PC-3 (cell line): ENCODE measurements at regions not wholly inside any gene's neighbourhood (a gene's known extent, or its start where the extent isn't known, plus 50 kb on each side); places are given as distances from the start of the nearest gene placed in this dataset.
A peak's percentile ranks its signal among the peaks of the same experiment; 100 is the strongest.

Source experiments
- ATAC-seq: fragments of 200-7000 bp; cut with Tn5 transposase; 2 replicates; pipeline ENCODE4 v1.9.1; 2020; ENCODE audit warnings: mild to moderate bottlenecking, moderate library complexity
- BruUV-seq: library from RNA; stranded (reverse); fragments of 400-500 nt; replicated peaks from 2 replicates; lab custom pipeline; 2021; lab: Mats Ljungman, UMichigan
- CTCF ChIA-PET: fragments of 300-600 bp; sonication (Branson Sonifier 250); formaldehyde crosslinking; loops from one replicate; lab custom pipeline; 2022; ENCODE audit warnings: antibody characterized with exemption; lab: Charles Lee
- POLR2A ChIA-PET: fragments of 300-600 bp; sonication (Branson Sonifier 250); formaldehyde crosslinking; loops from one replicate; lab custom pipeline; 2022; ENCODE audit warnings: antibody characterized with exemption; ENCODE audit not compliant: unreplicated experiment; lab: Charles Lee
- DNase-seq: peaks from one replicate; pipeline ENCODE4 v3.0.0-alpha.2; 2015
- H2AFZ ChIP-seq: fragments of 300-600 bp; sonication (generic); 2 replicates; pipeline ENCODE4 v1.6.0; 2016; ENCODE audit warnings: antibody characterized with exemption, low read length
- H3F3A ChIP-seq: fragments of 300-600 bp; sonication (generic); one replicate; pipeline ENCODE4 v1.6.0; 2017; ENCODE audit warnings: antibody characterized with exemption, low read length, control low read depth, mild to moderate bottlenecking; ENCODE audit not compliant: unreplicated experiment
- H3K27ac ChIP-seq: fragments of 300-600 bp; sonication (generic); 2 replicates; pipeline ENCODE4 v1.5.1; 2016; ENCODE audit warnings: mild to moderate bottlenecking, low read length
- H3K27me3 ChIP-seq: fragments of 300-600 bp; sonication (generic); 2 replicates; pipeline ENCODE4 v1.6.1; 2016; ENCODE audit warnings: low read length, mixed read lengths
- H3K36me3 ChIP-seq: fragments of 300-600 bp; sonication (generic); 2 replicates; pipeline ENCODE4 v1.6.1; 2016; ENCODE audit warnings: low read depth, mixed run types, low read length, mixed read lengths
- H3K4me1 ChIP-seq: fragments of 300-600 bp; sonication (generic); 2 replicates; pipeline ENCODE4 v1.5.1; 2016; ENCODE audit warnings: low read length; ENCODE audit not compliant: insufficient read depth
- H3K4me2 ChIP-seq: fragments of 300-600 bp; sonication (generic); 2 replicates; pipeline ENCODE4 v1.6.0; 2016; ENCODE audit warnings: low read length
- H3K4me3 ChIP-seq: fragments of 300-600 bp; sonication (generic); 2 replicates; pipeline ENCODE4 v1.5.1; 2016; ENCODE audit warnings: mild to moderate bottlenecking, low read length, mixed read lengths
- H3K79me2 ChIP-seq: fragments of 300-600 bp; sonication (generic); 2 replicates; pipeline ENCODE4 v1.6.1; 2017; ENCODE audit warnings: low read length, mixed read lengths
- H3K9ac ChIP-seq: fragments of 300-600 bp; sonication (generic); 2 replicates; pipeline ENCODE4 v1.6.0; 2016; ENCODE audit warnings: mild to moderate bottlenecking, low read length
- H3K9me2 ChIP-seq: fragments of 300-600 bp; sonication (generic); replicated peaks from 2 replicates; pipeline ENCODE4 v1.6.1; 2016; ENCODE audit warnings: mixed run types, low read length, mixed read lengths
- H3K9me3 ChIP-seq: fragments of 300-600 bp; sonication (generic); 2 replicates; pipeline ENCODE4 v1.6.1; 2016; ENCODE audit warnings: low read length, mixed read lengths
- H4K20me1 ChIP-seq: fragments of 300-600 bp; sonication (generic); 2 replicates; pipeline ENCODE4 v1.6.1; 2016; ENCODE audit warnings: low read length, mixed read lengths
- CTCF ChIP-seq: fragments of 300-600 bp; sonication (generic); conservative IDR thresholded peaks from 2 replicates; pipeline ENCODE4 v1.5.1; 2017; ENCODE audit warnings: antibody characterized with exemption, low read depth, mild to moderate bottlenecking, low read length
- EZH2 ChIP-seq: fragments of 300-600 bp; sonication (generic); IDR thresholded peaks from one replicate; pipeline ENCODE4 v1.6.1; 2017; ENCODE audit warnings: antibody characterized with exemption, mild to moderate bottlenecking, low read length; ENCODE audit not compliant: unreplicated experiment
- EZH2phosphoT487 ChIP-seq: fragments of 300-600 bp; sonication (generic); IDR thresholded peaks from 2 replicates; pipeline ENCODE4 v1.6.1; 2018; ENCODE audit warnings: mild to moderate bottlenecking, antibody characterized with exemption, low read length, borderline replicate concordance
- intact Hi-C: fragments of 100-400 bp; cut with micrococcal nuclease; formaldehyde crosslinking; loops from 2 replicates; pipeline ENCODE4 v1.9.0; 2023

GRCh38 chr2:62305421-62306176 lies 109.7 kb downstream of the B3GNT2 start:
- no peaks in the 10 kb centered on the region for H3K27me3 ChIP-seq
- H3K36me3 ChIP-seq: no peaks in the 10 kb centered on the region
- H2AFZ ChIP-seq: no peak overlapping the region
- peaks cover 40% of the 10 kb centered on the region for H3K4me1 ChIP-seq
- no peaks in the 10 kb centered on the region for H3K9me3 ChIP-seq
- no peak for TF ChIP-seq EZH2
- no peak for TF ChIP-seq CTCF
- TF ChIP-seq EZH2phosphoT487: no peak
- H4K20me1 ChIP-seq: no peaks in the 10 kb centered on the region
- H3K27ac ChIP-seq: peak overlapping the region; percentile 81
- H3K9me2 ChIP-seq: no peaks in the 10 kb centered on the region
- H3K4me3 ChIP-seq: no peak overlapping the region
- H3K79me2 ChIP-seq: no peaks in the 10 kb centered on the region
- ATAC-seq (no peak), DNase-seq (no peak)
- no peak overlapping the region for H3K9ac ChIP-seq
- intact Hi-C loops: no loop called here
- H3K4me2 ChIP-seq: peak overlapping the region; percentile 81; the same call in 1 of the 2 replicates
- no TSS peak for BruUV-seq
- ChIA-PET CTCF (no interaction called here), POLR2A (no interaction called here)
- H3F3A ChIP-seq: no peaks in the 10 kb centered on the region

- Histone ChIP-seq H3F3A (no peaks in the 10 kb centered on the region), H4K20me1 (no peaks in the 10 kb centered on the region), H3K9me2 (no peaks in the 10 kb centered on the region), H3K9me3 (no peaks in the 10 kb centered on the region), H3K27me3 (no peaks in the 10 kb centered on the region), H2AFZ (0 out of 2 replicates have a peak overlapping the region, but pooled peaks have one; percentile 3), H3K9ac (no peak overlapping the region), H3K36me3 (no peaks in the 10 kb centered on the region), H3K4me2 (peak overlapping the region; percentile 11), H3K79me2 (no peaks in the 10 kb centered on the region), H3K4me3 (no peak overlapping the region), H3K27ac (peak overlapping the region; percentile 81), H3K4me1 (peaks cover 40% of the 10 kb centered on the region)
- intact Hi-C loops: no loop called here
- ChIA-PET POLR2A (no interaction called here), CTCF (no interaction called here)
- no TSS peak for BruUV-seq
- DNase-seq (peak; percentile 79), ATAC-seq (peak; percentile 44)
- no peak for TF ChIP-seq CTCF
- no peak for TF ChIP-seq EZH2
These were observed 108.8 kb downstream of the B3GNT2 start for GRCh38 chr2:62304429-62305417.
